Left colon (tissue), 2 donors: ENCODE measurements at regions not wholly inside any gene's neighbourhood (a gene's known extent, or its start where the extent isn't known, plus 50 kb on each side); places are given as distances from the start of the nearest gene placed in this dataset.

Experiments used
- ATAC-seq: fragments of 200-7000 bp; cut with Tn5 transposase; one replicate; pipeline ENCODE4 v1.9.1; 2020; ENCODE audit warnings: mild to moderate bottlenecking, moderate library complexity
- DNase-seq, 2 donors: peaks; one replicate each; pipeline ENCODE4 v3.0.0-alpha.2; 2020
- intact Hi-C, 2 donors: fragments of 100-400 bp; cut with DNase I in 1 of 2; cut with micrococcal nuclease in 1 of 2; formaldehyde crosslinking; loops; one replicate each; pipeline versions ENCODE4 v1.11.2 to v1.14.0; 2022; cut with DNase I, micrococcal nuclease
- donor health status: DM: no; HTN: no; CAD: no.
- donor health status: DM: yes; HTN: yes; CAD: no.

DNA sequence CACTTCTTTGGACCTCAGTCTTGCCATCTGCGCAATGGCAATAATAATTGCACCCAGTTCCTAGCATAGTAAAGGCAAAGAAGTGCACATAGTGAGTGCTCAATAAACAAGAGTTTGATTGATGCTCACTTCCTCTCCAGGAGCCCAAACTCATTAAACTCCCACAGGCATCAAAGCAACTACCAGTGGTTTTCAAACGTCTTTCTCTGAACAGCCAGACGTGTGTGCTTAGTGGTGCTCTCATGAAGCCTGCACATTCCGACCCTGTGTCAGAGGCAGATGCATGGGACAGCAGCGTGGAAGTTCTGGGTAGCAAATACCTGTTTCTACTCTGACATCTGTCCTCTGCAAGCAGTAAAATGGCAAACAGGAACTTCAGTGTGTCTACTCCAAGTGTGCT lies 146.3 kb upstream of the MAFB start:
- ATAC-seq (no peak), DNase-seq (no peak)
- intact Hi-C loops = no loop called here

- intact Hi-C loops = no loop called here
- ATAC-seq (peak; percentile 66), DNase-seq (no peak)
Observed at GRCh38 chr20:40838509-40838908, 149.5 kb upstream of the MAFB start.

- no peak for DNase-seq
- ATAC-seq = no peak
- intact Hi-C loops = no loop called here
Observed at GRCh38 chr20:40843251-40843650, 154.2 kb upstream of the MAFB start.

- DNase-seq (no peak), ATAC-seq (no peak)
- intact Hi-C loops = no loop called here
Observed at GRCh38 chr20:40844332-40844731, 155.3 kb upstream of the MAFB start.

- intact Hi-C loops = no loop called here
- no peak for ATAC-seq
- DNase-seq = no peak
Observed at GRCh38 chr20:40848096-40848495, 159.1 kb upstream of the MAFB start.

DNA sequence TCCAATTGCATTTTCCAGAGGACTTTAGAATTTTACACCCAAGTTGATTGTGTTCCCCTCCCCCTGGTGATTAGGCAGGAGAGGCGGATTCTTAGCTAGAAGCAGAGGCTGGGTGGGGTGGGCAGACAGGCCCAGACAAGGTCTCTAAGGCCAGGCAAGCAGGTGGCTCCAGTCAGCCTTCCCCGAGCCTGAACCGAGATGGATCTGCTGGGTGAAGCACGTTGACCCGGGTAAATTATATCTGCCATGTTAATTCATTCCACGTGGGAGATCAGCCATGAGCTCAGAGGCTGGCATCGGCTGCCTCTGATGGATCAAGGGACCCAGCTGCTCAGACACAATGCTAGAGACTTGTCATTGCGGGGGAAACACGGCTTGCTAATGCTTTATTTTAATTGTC lies 159.5 kb upstream of the MAFB start:
- DNase-seq (no peak), ATAC-seq (no peak)
- intact Hi-C loops = no loop called here

DNA sequence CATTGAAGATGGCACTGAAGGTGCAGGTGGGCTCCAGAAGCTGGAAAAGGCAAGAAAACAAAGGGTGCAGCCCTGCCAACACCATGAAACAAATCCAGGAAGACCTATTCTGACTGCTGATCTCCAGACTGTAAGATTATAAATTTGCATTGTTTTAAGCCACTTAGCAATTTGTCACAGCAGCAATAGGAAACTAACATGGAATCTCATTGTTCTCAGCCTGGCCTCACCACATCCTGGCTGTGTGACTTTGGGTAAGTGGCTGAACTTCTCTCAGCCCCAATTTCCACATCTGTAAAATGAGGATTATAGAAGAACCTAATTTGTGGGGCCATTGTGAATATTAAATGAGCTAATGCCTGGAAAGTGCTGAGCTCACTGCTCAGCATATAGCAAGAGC lies 160.4 kb upstream of the MAFB start:
- no peak for ATAC-seq
- intact Hi-C loops = no loop called here
- no peak for DNase-seq

DNA sequence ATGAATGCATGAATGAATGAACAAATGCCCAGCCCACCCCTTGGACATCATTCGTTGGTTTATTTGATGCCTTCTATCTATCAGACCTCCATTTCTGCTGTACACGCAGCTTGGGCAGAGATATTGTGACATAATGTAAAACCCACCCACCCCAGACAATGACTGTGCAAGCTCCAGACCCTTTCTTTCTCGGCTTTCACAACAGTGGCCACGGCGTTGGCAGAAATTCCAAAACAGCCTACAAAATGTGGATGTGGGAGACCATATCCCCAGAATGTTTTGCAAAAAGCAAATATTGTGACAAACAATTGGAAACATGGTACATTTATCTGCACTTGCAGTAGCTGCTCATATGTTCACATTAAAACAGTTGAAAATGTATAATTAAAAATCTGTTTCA lies 162.0 kb upstream of the MAFB start:
- ATAC-seq (no peak), DNase-seq (no peak)
- intact Hi-C loops = no loop called here

DNA sequence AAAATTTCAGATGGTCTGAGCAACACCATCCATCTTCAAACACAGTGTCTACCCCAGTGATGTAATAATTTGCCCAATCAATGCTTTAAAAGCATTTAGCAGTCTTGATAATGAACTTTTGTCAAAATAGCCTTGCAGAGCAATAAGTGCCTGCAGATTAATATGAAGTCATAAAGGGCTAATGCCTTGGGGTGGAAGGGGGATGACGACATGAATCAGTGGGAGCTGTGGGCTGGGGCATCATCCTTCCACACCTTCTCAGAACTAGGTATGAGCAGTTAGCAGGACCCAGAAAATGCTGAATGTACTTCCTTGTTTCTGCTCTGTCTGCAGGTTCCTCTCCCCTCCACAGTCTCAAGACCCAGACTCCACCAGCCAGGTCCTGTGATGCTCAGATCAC lies 166.2 kb upstream of the MAFB start:
- DNase-seq (no peak), ATAC-seq (no peak)
- intact Hi-C loops = no loop called here

DNA sequence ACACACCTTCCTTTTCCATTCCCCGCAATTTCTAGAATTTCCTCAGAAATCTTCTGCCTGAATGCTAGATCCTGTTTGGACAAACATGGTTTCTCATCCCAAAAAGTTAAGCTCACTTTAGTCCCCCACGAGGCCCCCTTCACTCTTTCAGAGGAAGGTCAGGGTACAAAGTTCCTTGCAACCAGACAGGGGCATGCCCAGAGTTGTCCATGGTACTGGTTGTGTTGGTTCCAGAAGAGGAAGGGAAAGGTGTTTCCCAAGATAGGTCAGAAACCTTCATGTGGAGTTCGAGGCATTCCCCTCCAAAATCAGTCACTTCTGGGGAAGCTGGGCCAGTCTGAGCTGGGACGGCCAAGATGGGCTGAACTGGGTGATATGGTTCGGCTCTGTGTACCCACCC lies 167.6 kb upstream of the MAFB start:
- ATAC-seq (no peak), DNase-seq (no peak)
- intact Hi-C loops = no loop called here

DNA sequence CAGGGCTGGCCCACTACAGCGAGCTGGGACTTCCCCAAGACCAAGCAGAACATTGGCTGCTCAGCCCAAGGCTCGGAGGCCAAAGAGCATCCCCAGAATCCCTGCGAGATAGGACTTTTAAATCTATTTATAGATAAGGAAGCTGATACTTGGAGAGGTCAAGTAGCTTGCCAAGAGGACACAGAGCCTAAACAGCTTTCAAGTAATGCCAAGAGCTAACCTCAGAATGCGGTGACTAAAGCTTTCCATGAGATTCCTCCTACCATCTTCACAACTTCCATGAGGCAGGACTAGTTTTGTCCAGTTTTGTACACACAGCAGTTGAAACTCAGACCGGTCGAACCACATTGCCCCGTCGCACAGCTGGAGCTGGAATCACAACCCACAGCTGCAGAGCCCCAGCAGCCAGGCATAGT lies 168.1 kb upstream of the TOP1 start:
- DNase-seq (no peak), ATAC-seq (no peak)

GRCh38 chr20:40861427-40862008 lies 167.1 kb upstream of the TOP1 start:
- ATAC-seq (no peak), DNase-seq (no peak)
- intact Hi-C loops = no loop called here

More for the DNA sequence above, 168.1 kb upstream of the TOP1 start:
- intact Hi-C loops = no loop called here

- DNase-seq (no peak), ATAC-seq (no peak)
- intact Hi-C loops = no loop called here
Observed at GRCh38 chr20:40863355-40863919, 165.2 kb upstream of the TOP1 start.

- no peak for ATAC-seq
- no peak for DNase-seq
- intact Hi-C loops = no loop called here
Observed at GRCh38 chr20:40864470-40864869, 164.2 kb upstream of the TOP1 start.

- DNase-seq = no peak
- ATAC-seq = no peak
- intact Hi-C loops = no loop called here
Observed at GRCh38 chr20:40865095-40865494, 163.5 kb upstream of the TOP1 start.

GRCh38 chr20:40866056-40866455 lies 162.6 kb upstream of the TOP1 start:
- no peak for ATAC-seq
- intact Hi-C loops = no loop called here

DNA sequence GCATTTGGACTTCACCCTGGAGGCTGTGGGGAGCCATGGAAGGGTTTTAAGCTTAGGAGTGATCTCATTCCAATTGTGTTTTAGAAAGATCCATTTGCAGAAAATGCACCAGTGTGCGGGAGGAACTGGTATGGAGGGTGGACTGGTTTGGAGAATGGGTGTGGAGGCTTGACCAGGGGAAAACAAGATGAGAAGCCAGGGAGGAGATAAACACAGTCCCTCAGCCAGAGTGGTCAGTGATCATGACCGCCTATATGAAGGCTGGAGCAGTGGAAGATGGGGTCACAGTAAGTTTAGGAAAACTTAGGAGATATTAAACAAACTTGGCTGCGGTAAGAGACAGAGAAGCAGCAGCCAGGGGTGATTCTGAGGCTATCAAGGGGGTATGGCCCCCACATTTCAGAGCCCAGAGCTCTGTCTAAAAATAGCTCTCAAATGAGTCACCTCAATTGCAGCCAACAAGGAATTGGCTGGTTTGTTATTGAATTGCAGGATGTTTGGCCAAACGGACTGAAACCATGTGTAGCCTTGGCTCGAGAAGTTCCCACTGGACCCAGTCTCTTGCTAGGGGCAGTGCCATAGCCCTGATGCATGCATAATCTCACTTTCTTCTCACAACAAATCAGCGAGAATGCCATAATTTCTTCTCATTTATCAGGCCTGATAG lies 159.9 kb upstream of the TOP1 start:
- ATAC-seq (no peak), DNase-seq (no peak)
- intact Hi-C loops = no loop called here

More at GRCh38 chr20:40866056-40866455, 162.6 kb upstream of the TOP1 start:
- DNase-seq = no peak

GRCh38 chr20:40869218-40870147 lies 159.1 kb upstream of the TOP1 start:
- DNase-seq = no peak
- intact Hi-C loops = no loop called here
- ATAC-seq = no peak

DNA sequence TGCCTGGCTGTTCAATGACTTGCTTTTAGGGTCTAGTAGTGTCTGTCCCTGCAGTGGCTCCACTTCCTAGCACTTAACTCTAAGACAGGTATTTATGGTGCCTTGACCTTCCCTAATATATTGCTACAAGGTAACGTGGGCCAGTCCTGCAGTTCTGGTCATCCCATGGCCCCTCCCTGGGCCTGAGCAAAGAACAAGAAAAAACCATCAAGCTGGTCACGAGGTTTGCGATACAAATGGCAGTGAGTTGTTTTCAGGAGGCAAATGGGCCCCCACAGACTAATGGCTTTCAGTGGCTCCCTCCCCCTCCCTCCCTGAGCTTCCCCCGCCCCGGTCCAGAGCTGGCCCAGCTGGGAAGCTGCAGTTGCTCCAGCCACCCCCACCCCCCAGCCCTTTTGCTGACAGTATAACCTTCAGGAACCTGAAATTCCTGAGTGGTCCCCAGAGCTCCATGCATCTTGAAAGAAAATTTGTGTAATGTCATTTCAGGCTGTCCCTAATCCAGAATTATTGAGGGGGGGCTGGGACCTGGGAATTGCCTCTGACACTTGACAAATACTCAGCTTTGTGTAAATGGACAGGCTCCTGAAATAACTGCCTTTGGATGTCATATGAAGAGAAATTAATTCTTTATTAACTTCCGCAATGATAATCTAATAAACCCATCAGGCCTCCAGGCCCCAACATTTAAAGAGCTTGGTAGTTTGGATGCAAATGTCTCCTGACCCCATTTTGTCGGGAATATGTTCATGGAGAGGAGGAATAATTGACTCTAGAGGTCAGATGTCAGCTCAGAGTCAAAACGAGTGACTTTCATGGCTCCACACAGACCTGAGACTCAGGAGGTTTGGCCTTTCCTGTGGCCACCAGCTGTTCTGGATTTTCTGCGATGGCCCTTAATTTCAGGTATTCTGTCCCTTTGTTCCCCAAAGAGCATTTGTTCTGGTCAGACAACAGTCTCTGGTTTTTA lies 153.2 kb upstream of the TOP1 start:
- DNase-seq (no peak), ATAC-seq (no peak)
- intact Hi-C loops = no loop called here
